Activated CD8-positive, alpha-beta memory T cell treated with anti-CD3 and anti-CD28 coated beads for 4 hours (primary cell): ENCODE measurements at regions not wholly inside any gene's neighbourhood (a gene's known extent, or its start where the extent isn't known, plus 50 kb on each side); places are given as distances from the start of the nearest gene placed in this dataset.
"Not testable (repeated sequence)": the region's sequence is repeated elsewhere in the genome, so short reads cannot be mapped to it uniquely, and the experiment has no call there.

Experiments used
- DNase-seq, 2 donors: peaks; one replicate each; pipeline ENCODE4 v3.0.0-alpha.2; 2020; ENCODE audit warnings: low read depth in 2 of 2

DNA sequence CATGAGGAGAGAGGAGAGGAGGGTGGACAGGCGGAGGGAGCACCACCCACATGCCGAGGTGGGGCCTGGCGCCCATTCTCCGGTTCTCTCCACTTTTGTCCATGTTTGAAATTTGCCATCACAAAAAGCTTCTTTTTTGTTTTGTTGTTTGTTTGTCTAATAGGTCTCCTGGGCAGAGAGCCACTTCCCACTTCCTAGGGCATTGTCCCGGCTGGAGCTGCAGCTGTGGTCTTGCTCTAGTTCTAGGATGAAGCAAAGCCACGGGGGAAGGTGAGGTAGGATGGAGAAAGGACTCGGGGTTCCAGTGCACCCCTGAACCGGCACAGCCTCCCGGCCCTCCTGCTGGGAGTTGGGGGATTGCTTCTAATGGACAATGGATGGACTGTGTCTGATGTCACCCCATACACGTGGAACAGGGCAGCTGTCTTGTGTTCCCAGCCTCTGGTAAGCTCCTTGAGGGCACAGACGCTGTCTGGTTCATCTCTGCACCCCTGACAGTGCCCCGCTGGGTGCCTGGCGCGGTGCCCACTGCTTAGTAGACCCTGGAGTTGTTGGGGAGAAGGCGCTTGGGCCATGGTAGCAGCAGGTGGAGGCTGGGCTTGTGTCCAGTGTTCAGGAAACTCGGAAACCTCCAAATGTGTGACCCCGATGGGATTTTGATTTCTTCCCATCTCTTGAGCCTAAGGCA is 278.4 kb downstream of the NDUFA10 start:
- DNase-seq = no peak

DNA sequence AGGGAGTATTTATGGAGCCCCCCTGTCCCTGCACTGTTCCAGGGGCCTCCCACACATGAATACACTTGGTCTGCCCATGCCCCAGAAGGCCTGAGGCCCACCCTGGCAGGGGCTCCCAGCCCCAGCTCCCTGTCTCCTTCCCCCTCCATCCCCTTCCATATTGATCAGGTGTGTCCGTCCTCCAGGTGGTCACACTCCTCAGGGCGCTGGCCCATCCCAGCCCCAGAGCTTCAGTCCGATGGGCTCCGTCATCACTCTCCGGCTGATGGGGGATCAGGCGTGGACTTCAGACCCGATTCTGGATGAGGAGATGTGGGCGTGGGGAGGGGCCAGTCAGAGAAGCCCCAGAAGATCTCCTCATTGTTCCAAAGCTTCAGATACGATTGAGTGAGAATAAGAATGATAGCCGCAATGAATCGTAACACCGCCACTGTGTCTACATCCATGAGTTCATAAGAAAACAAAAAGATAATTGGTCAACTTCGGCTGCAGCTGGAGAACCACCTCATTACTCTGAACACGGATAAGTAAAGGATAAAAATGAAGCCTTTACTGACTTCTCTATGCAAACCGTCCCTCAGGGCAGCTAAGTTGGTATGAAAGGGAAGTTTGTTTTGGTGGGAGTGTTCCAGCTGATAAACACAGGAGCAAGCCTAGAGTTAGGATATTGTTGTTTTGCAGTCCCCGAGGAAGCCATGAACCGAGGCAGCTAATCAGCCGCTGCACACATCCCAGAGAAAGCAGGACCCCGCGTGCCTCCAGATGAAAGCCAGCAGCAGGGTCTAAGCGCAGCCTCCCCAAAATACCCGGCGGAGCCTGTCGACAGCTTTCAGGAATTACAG is 279.5 kb downstream of the NDUFA10 start:
- no peak for DNase-seq

DNA sequence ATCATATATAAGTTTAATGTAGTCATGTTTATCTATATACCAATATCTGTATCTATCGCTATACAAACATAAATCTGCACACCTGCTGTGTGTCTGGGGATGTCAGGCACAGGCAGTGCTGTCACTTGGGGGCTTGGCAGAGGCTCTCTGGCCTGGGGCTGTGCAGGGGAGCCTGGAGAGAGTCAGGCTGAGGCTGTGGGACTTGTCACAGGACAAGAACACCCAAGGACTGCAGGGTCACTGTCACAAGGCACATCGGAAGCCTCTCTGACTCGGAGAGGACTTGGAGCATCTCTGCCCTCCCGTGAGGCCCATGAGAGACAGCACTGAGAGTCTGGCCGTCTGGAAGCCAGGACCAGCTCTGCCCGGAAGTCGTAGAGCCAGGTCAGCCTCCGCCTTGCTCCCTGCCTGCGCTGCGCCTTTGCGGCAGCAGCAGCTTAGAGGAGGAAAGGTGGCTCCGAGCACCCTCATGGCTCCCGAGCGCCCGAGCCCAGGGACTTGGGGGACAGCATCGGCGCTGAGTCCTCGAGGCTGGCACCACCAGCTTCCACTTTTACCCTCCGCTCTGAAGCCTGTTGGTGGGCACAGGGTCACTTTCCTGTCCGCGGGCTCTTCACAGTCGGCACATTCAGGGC is 280.3 kb downstream of the NDUFA10 start:
- no peak for DNase-seq

DNA sequence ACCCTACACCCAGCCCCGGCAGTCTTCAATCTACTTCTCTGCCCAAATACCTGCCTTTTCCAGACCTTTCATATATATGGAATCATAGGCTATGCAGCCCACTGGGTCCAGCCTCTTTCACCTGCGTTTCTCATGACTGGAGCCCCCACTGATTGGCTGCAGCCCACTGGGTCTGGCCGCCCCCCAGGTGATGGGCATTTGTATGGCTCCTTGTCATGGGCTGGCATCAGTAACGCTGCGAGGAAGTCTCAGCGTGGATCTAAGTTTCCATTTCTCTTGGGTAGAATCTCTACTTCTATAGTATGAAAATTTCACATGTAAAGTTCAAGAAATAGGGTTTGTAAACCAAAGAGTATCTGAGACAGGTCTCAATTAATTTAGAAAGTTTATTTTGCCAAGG is 281.9 kb downstream of the NDUFA10 start:
- DNase-seq = no peak

DNA sequence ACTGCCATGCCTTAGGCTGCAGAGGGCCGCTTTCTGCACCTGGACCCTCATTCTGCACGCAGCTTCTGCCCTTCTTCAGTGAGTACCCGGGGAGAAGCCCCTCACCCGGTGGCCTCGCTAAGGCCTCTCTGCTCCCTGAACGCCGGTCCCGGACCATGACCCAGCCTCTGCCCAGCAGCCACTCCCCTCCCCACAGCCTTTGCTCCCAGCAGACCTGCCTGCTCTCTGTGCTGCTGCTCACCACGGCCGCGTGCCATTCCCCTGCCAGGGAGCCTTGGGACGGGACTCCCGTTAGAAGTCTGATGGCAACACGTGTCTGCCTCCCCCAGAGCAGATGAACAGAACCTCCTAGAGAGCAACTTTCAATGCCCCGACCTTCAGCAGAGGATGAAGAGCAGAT is 282.8 kb downstream of the NDUFA10 start:
- DNase-seq = no peak

DNA sequence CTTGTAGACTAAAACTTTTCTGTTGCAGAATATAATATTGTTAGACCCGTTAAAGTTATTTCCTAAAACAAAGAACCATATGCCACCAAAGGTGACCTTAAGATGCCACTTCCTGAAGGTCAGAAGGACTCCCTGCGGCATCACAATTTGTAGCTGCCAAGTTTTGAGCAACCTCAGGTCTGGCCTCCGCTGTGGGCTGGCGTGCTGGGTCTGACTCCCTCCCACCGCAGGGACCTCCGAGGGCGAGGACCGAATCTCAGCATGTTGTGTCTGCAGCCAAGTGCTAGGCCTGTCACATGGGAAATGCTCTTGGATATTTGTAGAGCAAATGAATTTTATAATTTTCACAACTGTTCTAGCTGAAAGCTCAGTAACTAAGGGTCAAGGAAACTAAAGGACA is 285.9 kb downstream of the NDUFA10 start:
- DNase-seq = no peak

DNA sequence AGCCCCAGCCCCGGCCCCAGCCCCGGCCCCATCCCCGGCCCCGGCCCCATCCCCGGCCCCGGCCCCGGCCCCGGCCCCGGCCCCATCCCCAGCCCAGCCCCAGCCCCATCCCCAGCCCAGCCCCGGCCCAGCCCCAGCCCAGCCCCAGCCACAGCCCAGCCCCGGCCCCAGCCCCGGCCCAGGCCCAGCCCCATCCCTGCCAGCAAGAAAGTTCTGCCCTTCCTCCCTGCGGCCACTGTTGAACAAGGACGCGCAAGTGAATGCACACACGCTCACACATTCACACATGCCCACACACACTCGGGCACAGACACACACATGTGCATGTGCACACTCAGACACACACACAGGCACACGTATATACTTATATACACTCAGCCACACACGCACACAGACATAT is 287.0 kb downstream of the NDUFA10 start:
- no peak for DNase-seq

DNA sequence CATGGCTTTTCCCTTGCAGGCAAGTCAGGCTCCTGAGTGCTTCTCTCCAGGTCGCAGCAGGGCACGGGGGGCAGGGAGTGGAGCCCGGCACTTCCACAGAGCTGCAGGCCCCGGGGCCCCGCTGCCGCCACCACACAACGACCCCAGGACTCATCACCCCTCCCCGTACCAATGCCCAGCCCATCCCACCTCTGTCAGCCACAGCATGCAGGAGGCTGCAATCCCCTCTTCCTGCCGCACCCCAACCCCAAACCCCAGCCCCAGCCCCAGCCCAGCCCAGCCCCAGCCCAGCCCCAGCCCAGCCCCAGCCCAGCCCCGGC is 288.0 kb downstream of the NDUFA10 start:
- DNase-seq = no peak

DNA sequence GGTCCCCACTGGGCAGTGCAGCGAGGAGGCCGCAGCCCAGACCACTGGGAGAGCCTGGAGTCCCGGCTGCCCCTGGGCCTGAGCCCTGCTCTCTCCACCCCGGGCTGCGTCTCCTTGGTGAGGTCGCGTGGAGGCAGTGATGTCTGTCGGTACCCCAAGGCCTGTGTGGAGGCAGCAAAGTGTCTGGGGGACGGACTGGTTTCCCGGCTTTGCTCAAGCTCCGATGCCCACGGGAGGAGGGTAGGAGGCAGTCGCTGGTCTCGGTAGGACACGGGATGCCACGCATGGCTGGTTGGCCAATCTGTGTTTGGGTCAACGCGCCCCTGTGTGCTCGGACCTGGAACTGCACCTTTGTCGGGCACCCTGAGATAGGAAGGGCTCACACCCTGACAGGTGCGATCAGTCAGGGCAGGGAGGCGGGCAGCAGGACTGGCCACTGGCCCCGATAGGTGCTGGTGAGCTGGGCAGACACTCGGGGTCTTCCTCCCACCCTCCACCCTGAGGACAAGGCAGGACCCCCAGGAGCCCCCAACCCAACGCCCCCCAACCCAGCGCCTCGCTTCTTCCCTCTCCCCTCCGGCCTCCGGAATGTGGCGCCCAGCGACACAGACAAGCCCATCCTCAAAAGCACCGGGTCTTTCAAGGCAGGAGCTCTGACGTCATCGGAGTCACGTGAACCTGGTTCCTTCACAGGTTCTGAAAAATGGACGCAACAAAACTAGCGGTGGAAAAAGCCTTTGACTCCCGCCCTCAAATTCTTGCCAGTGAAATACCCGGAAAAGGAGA is 288.6 kb downstream of the NDUFA10 start:
- no peak for DNase-seq

DNA sequence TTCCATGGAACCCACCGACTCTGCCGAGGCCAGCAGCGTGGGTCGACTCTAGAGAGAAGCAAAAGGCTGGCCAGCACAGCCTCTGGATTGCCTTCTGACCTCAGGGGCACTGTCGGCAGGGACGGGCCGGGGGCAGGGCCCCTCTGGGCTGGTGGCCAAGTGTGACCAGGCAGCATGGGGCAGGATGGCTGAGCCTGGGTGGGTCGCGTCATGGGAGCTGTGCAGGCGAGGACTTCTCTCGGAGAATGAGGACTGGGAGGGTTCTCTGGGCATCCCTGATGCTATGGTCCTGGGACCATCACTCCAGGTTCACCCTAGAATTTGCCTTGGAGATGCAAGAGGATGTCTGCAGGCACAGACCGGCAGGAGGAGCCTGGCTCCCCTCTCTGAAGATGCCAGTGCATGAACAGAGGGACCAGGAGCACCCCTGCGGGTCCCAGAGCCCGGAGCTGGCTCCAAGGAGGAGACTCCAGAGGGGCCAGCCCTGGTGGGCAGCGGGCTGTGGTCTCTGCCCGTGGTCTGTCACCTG is 289.2 kb downstream of the NDUFA10 start:
- no peak for DNase-seq

DNA sequence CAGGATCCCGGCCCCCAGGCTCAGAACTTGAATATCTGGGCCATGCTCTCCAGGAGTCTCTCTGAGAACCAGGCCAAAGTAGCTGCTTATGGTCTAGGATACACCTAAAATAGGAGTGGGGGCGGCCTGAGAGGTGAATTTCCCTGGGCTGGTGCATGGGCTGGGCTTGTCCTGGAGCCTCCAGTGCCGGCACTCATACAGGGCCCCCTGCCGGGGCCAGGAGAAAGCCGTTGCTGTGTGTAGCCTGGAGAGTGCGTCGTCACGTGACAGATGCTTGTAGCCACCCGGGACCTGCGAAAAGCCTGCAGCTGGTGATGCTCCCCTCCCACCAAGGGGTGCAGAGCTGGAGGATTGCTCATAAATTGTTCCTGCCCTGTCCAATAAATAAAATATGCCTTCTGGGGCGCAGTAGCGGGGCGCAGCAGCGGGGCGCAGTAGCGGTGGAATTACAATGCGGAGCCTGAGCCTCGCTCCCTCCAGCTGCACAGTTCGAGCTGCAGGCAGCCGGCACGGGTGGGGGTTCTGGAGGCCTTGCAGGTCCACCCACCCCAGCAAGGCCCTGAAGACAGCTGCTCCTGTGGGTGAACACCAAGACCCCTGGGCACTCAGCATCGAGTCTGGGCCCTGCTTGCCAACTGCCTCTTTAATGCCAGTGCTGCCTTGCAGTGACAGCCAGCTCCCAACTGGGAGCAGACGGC is 289.9 kb downstream of the NDUFA10 start:
- DNase-seq = no peak

DNA sequence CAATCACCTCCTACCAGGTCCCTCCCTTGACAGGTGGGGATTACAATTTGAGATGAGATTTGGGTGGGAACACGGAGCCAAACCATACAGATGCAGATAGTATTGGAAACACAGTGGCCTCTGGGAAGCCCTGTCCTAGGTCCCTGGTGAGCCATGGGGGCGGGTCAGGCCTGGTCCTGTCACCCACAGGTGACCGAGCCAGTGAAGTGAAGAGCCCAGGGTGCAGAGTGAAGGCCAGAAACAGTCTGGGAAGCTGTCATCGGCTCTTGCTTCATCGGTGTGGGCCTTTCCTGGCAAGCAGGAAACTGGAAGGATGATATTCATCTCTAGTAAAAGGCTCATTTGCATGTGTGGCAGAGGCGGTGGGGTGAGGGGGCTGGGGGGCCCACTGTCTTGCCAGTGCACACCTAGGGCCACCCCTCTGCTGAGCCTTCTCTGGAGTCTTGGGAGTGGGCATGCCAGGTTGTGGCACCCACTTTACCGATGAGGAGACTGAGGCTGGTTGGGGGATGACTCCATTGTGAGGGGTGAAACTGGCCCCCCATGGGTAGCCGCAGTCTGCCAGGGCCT is 290.6 kb downstream of the NDUFA10 start:
- DNase-seq = no peak

DNA sequence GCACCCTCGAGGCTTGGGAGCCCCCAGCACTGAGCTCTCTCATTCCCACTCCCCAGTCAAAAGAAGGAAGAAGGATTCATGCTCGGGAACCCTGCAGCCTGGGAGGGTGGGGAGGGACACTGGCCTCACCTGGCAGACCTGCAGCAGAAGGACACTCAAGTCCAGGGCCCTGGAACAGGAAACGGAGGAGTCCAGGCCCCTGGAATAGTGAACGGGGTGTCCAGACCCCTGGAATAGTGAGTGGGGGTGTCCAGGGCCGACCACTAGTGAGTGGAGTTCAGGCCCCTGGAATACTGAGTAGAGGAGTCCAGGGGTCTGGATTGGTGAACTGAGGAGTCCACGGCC is 292.5 kb downstream of the NDUFA10 start:
- no peak for DNase-seq

DNA sequence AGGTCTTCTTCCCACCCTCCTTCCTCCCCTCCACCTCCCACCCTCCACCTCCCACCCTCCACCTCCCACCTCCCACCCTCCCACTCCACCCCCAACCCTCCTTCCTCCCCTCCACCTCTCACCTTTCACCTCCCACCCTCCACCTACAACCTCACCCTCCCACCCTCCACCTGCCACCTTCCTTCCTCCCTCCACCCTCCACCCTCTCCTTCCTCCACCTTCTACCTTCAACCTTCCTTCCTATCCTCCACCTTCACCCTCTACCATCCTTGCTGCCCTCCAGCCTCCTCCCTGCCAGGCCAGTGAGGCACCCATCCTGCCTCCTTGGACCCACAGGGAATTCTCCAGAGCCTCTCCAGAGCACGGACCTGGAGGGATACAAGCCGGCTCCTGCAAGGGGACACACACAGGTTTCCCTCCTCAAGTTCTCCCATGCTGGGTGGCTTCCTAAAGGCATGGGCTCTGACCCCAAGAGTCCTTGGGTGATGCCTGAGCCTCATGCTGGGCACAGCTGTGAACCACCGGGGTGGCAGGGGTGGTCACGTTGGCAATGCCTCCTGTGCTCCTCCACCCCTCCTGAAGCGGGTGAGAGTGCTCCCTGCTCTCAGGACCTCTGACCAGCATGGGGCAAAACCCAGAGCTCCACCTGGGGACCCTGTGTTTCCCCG is 293.0 kb downstream of the NDUFA10 start:
- no peak for DNase-seq

DNA sequence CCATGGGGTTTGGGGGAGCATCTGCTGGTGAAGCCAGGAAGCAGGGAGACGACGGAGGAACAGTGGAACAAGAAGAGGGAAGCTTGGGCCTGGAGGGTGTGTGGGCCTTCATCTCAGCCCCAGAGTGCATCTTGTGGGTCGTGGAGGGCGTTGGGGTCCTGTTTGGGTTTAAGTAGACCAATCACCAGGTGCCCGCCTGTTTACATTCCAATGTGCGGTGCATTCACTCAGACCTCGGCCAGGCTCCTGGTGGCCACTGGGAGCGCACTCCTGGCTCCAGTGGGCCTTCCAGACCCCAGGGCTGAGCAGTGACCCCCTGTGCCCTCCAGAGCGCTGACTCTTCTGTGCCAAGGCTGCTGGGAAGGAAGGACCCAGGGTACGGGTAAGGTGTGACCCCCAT is 293.7 kb downstream of the NDUFA10 start:
- DNase-seq = no peak

DNA sequence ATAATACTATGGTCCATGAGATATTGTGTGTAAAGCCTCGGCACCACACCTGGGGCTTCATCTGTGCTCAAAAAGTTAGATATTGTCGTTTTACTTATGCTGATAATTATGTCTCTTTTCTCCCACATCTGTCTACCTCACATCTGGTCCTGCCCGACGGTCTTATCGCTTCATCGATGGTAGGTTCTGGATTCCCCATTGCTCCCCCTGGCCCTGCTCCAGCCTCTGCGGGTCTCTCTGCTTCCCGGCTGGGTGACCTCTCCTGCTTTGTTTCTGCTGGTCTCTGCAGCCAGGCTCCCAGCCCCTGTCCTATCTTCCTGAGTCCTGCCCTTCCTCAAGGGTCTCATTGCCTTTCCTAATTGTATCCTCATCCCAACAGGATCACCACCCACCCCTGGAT is 294.2 kb downstream of the NDUFA10 start:
- no peak for DNase-seq

DNA sequence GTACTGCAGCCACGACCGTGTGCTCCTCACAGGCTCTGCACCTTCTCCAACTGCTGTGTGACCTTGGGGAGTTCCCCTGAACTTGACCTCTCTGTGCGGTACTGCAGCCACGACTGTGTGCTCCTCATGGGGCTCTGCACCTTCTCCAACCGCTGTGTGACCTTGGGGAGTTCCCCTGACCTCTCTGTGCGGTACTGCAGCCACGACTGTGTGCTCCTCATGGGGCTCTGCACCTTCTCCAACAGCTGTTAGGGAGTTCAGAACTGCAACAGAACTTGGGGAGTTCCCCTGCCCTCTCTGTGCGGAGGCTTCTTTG is 294.6 kb downstream of the NDUFA10 start:
- not testable (repeated sequence) for DNase-seq

DNA sequence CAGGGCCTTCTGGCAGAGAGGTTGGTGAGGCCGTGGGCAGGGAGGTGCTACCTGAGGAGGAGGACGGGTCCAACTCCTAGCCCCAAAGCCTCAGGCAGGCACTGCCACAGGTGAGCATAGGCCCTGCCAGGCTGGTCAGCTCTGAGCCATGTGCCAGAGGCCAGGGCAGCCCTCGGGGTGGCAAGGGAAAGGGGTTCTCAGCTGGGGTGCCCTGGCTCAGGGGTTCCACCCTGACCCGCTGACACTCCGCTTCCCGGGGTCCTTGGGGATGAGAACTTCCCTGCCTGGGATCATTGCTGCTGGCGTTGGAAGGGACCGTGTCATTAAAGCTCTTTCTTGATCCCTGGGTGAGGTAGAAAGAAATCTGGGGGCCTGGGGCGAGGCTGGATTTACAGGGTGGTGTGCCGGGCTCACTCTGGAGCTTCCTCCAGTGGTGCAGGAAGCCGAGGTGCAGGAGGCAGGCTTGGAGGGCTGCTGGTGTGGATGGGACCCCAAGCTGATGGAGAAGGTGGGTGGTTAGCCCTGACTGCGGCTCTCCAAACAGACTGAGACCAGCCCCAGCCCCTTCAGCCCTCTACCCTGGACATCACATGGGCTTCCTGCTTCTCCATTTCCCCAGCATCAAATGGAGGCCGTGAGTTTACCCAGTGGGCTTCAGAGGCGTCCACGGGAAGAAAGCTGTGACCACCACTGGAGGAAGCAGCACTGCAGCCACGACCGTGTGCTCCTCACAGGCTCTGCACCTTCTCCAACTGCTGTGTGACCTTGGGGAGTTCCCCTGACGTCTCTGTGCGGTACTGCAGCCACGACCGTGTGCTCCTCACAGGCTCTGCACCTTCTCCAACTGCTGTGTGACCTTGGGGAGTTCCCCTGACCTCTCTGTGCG is 295.2 kb downstream of the NDUFA10 start:
- no peak for DNase-seq

DNA sequence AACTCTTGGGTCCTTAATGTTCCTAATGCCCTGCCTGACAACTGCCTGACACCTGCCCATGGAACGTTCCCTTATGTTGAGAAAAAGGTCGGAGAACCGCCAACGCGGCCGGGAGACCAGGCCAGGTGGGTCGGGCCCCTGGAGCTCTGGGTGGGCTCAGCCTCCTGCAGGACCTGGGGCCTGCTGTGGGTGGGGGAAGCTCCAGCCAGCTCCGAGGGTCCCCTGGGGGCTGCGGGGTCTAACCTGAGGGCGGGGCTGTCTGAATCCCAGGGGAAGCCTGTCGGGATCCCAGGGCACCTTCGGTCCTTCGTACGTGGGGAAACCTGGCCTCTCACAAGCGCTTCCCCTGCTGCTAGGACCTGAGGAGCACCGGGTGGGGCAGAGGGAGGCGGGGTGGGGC is 296.0 kb downstream of the NDUFA10 start:
- no peak for DNase-seq

DNA sequence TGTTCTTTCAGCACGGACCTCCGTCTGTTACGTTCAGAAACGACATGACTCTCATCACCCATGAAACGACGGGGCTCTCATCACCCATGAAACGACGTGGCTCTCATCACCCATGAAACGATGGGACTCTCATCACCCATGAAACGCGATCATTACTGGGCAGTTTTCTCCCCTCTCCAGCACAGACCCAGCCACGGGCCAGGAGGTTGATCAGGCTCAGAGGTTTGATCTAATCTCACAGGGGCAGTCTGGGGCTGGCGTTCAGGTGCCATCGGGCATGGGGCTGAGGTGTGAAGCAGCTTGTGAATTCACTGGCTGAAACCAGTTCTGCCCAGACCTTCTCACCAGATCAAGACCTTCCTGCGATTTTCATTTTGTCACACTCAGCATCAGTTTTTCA is 296.4 kb downstream of the NDUFA10 start:
- DNase-seq = no peak
